NCI-H146 (cell line): ENCODE measurements at regions not wholly inside any gene's neighbourhood (a gene's known extent, or its start where the extent isn't known, plus 50 kb on each side); places are given as distances from the start of the nearest gene placed in this dataset.

ENCODE experiments used
- DNase-seq: peaks from one replicate; lab custom pipeline; 2025; lab: John Stamatoyannopoulos, UW

GRCh38 chr7:17234398-17235031 is 63.9 kb upstream of the AHR start:
- no peak for DNase-seq

GRCh38 chr7:17236171-17236570 is 62.3 kb upstream of the AHR start:
- no peak for DNase-seq

- DNase-seq, result no peak
Measured at GRCh38 chr7:17236603-17237002, 61.8 kb upstream of the AHR start.

GRCh38 chr7:17239046-17239445 is 59.4 kb upstream of the AHR start:
- no peak for DNase-seq

GRCh38 chr7:17239683-17240521 is 58.5 kb upstream of the AHR start:
- no peak for DNase-seq

DNA sequence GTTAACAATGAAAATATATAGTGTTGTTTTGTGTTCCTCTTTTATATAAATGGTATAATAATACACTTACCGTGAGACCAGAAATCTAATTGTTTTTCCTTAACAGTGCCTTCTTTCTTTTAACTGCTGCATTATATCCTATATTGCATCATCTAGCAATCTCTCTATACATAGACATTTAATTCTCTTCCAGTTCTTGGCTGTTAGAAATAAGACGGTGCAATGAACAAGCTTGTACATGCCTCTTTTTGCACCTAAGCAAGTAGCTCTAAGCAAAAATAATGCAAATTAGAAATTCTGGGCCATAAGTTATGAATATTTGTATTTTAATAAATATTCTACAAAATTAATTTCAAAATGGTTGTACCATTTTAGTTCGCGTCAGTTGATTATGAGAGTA is 55.9 kb upstream of the AHR start:
- DNase-seq, result no peak

- DNase-seq, result no peak
Measured at GRCh38 chr7:17244786-17245185, 53.7 kb upstream of the AHR start.

- DNase-seq, result no peak
Measured at GRCh38 chr7:17247357-17247756, 51.1 kb upstream of the AHR start.

- DNase-seq, result no peak
Measured at GRCh38 chr7:17248527-17248926, 49.9 kb upstream of the AHR start.
